PC-3 (cell line): ENCODE measurements at regions not wholly inside any gene's neighbourhood (a gene's known extent, or its start where the extent isn't known, plus 50 kb on each side); places are given as distances from the start of the nearest gene placed in this dataset.

Source experiments
- CTCF ChIP-seq: fragments of 300-600 bp; sonication (generic); conservative IDR thresholded peaks from 2 replicates; pipeline ENCODE4 v1.5.1; 2017; ENCODE audit warnings: antibody characterized with exemption, low read depth, mild to moderate bottlenecking, low read length
- EZH2 ChIP-seq: fragments of 300-600 bp; sonication (generic); IDR thresholded peaks from one replicate; pipeline ENCODE4 v1.6.1; 2017; ENCODE audit warnings: antibody characterized with exemption, mild to moderate bottlenecking, low read length; ENCODE audit not compliant: unreplicated experiment
- EZH2phosphoT487 ChIP-seq: fragments of 300-600 bp; sonication (generic); IDR thresholded peaks from 2 replicates; pipeline ENCODE4 v1.6.1; 2018; ENCODE audit warnings: mild to moderate bottlenecking, antibody characterized with exemption, low read length, borderline replicate concordance

- TF ChIP-seq CTCF, result no peak
- no peak for TF ChIP-seq EZH2
- no peak for TF ChIP-seq EZH2phosphoT487
These were observed 147.6 kb downstream of the IFI44 start for GRCh38 chr1:78797108-78797781.
